ENCODE measurements at regions not wholly inside any gene's neighbourhood (a gene's known extent, or its start where the extent isn't known, plus 50 kb on each side); places are given as distances from the start of the nearest gene placed in this dataset.

DNA sequence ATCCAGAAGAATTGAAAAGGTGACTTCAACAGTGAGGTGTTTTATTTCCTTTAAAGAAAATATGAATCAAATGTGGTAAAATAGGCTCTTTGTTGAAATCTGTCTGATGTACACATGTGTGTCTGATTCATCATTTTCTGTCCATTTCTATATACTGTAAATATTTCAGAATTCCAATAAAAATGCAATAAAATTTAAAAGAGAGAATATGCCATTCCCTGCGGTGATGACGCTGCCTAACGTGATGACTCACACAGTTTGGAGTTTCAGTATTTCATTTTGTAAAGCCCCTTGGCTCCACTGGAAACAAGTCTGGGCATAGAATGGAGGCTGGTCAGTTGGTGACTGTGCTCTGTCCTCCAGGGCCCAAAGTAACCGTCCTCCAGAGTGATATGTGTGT is 482.5 kb upstream of the CDH5 start:
- TF ChIP-seq, protein P1, sequence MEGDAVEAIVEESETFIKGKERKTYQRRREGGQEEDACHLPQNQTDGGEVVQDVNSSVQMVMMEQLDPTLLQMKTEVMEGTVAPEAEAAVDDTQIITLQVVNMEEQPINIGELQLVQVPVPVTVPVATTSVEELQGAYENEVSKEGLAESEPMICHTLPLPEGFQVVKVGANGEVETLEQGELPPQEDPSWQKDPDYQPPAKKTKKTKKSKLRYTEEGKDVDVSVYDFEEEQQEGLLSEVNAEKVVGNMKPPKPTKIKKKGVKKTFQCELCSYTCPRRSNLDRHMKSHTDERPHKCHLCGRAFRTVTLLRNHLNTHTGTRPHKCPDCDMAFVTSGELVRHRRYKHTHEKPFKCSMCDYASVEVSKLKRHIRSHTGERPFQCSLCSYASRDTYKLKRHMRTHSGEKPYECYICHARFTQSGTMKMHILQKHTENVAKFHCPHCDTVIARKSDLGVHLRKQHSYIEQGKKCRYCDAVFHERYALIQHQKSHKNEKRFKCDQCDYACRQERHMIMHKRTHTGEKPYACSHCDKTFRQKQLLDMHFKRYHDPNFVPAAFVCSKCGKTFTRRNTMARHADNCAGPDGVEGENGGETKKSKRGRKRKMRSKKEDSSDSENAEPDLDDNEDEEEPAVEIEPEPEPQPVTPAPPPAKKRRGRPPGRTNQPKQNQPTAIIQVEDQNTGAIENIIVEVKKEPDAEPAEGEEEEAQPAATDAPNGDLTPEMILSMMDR (IDR thresholded peaks at IDR 0.05), result no peak
- no peak for TF ChIP-seq POLR2A (IDR thresholded peaks at IDR 0.05)
